ENCODE measurements at regions not wholly inside any gene's neighbourhood (a gene's known extent, or its start where the extent isn't known, plus 50 kb on each side); places are given as distances from the start of the nearest gene placed in this dataset.
"Not testable (repeated sequence)": the region's sequence is repeated elsewhere in the genome, so short reads cannot be mapped to it uniquely, and the experiment has no call there.

DNA sequence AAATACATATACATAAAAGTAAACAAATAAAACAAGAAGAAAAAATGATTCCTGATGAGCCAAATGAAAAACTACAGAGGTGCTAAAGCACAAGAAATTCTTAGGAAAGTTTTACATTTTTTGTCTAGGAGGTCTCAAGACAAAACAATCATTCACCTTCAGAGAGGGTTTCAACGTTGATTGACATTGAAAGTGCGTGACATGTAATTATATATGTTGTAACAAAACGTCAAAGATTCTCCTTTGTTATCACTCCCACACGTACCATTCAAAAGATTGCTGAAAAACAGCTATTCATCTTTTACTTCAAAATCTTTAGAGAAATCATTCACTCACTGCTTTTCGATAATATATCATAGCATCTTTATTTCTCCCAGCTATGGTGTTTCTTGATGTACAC is 375.9 kb downstream of the NEBL start:
- H3K27ac ChIP-seq: no peak overlapping the region
- no peak for DNase-seq (ENCODE audit: low read depth, low spot score)

GRCh38 chr10:20515654-20516053 is 381.5 kb downstream of the NEBL start:
- H3K27ac ChIP-seq: no peak overlapping the region
- no peak for DNase-seq (ENCODE audit: low read depth, low spot score)

DNA sequence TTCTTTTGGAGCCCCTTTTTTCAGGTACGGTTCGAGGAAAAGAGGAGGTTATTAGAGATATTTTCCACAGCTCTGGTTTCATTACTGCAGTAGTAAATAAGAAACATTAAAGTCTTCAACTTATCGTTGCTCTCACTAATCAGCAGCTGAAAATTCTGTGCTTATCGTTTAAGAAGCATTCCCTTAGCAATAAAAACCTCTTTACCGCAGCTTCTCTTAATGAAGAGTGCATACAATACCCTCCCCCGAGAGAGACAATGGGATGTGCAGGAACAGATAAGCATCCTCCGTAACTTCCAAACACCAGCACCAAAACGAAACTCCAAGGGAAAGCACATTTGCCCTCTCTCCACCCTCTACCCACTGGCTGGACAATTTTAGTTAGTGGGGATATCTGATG is 384.5 kb downstream of the NEBL start:
- H3K27ac ChIP-seq: no peak overlapping the region
- no peak for DNase-seq (ENCODE audit: low read depth, low spot score)

- no peak for DNase-seq (ENCODE audit: low read depth, low spot score)
- H3K27ac ChIP-seq: no peak overlapping the region
These were observed 388.2 kb downstream of the NEBL start for GRCh38 chr10:20508921-20509320.

DNA sequence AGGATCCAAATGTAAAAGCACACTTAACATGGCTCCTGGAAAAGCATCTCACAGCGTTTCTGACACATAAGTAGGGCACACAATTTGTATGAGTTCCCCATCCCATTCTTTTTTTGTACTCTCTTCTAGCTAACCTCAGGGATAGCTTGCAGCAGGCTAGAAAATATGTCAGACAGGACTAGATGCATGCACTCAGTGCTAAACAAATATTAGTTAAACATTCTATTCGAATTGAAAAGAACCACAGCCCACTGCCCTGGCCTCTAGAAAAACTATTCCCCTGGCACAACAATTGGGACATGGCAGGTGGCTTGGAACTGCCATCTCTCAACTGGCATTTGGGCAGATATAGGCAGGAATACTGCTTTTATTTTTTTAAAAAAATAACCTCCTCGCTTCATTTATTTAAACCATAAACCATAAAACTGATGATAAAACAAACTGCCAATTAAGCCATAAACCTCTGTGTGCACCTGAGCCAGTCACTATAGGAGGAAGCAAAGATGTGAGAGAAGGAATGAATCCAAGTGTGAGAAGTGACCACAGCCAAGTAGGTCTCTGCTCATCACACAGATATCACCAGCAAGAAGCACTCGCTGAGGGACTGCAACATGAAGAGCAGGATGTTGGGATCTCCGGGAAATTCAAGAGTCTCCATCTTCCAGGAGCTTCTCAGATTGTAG is 394.1 kb downstream of the NEBL start:
- no peak for DNase-seq (ENCODE audit: low read depth, low spot score)

GRCh38 chr10:20494474-20494873 is 402.6 kb downstream of the NEBL start:
- peak overlapping the region; percentile 37 for H3K27ac ChIP-seq
- peak; percentile 5 for DNase-seq (ENCODE audit: low read depth, low spot score)

More for the DNA sequence above, 394.1 kb downstream of the NEBL start:
- no peak overlapping the region for H3K27ac ChIP-seq

GRCh38 chr10:20492447-20492846 is 404.7 kb downstream of the NEBL start:
- no peak for DNase-seq (ENCODE audit: low read depth, low spot score)
- H3K27ac ChIP-seq: no peak overlapping the region

DNA sequence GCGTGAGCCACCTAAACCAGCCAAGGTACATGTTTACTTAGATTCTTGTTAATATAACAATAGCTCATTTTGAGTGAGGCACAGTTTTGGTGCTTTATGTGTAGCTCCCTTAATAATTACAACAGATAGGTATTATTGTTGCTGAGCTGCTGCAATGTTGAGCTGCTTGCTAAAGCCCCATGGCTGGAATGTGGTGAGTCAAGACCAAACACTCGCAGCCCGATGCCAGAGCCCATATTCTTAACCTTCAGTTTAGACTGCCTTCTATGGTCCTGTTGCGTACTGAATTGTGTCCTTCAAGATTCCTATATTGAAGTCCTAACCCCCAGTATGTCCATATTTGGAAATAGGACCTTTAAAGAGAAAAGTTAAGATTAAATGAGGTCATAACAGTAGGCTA is 407.1 kb downstream of the NEBL start:
- no peak overlapping the region for H3K27ac ChIP-seq
- no peak for DNase-seq (ENCODE audit: low read depth, low spot score)

DNA sequence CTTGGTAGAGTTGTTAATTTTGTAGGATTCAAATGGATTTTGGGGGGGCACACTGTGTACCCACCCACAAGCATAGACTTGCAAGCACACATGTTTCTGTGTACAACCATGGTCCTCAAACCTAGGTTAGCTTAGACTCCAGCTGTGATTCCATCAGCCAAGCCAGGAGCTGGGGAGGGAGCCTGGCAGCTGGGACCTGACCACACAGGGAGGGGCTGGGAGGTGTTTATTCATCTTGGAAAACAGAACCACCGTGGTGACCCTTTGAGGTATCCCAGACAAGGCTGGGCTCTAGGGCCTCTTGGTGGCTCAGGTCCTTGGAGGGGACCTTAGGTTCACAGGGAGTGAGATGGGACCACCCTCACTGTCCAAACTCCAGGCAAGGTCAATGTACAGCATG is 410.3 kb downstream of the NEBL start:
- DNase-seq (ENCODE audit: low read depth, low spot score): no peak
- no peak overlapping the region for H3K27ac ChIP-seq

- no peak overlapping the region for H3K27ac ChIP-seq
- no peak for DNase-seq (ENCODE audit: low read depth, low spot score)
These were observed 411.6 kb downstream of the NEBL start for GRCh38 chr10:20485554-20485953.

- DNase-seq (ENCODE audit: low read depth, low spot score): no peak
- no peak overlapping the region for H3K27ac ChIP-seq
These were observed 416.1 kb downstream of the NEBL start for GRCh38 chr10:20481054-20481453.

GRCh38 chr10:20480575-20480974 is 416.5 kb downstream of the NEBL start:
- DNase-seq (ENCODE audit: low read depth, low spot score); H3K27ac ChIP-seq: not testable (repeated sequence)

GRCh38 chr10:20474064-20474463 is 423.0 kb downstream of the NEBL start:
- H3K27ac ChIP-seq: no peak overlapping the region
- DNase-seq (ENCODE audit: low read depth, low spot score): no peak

DNA sequence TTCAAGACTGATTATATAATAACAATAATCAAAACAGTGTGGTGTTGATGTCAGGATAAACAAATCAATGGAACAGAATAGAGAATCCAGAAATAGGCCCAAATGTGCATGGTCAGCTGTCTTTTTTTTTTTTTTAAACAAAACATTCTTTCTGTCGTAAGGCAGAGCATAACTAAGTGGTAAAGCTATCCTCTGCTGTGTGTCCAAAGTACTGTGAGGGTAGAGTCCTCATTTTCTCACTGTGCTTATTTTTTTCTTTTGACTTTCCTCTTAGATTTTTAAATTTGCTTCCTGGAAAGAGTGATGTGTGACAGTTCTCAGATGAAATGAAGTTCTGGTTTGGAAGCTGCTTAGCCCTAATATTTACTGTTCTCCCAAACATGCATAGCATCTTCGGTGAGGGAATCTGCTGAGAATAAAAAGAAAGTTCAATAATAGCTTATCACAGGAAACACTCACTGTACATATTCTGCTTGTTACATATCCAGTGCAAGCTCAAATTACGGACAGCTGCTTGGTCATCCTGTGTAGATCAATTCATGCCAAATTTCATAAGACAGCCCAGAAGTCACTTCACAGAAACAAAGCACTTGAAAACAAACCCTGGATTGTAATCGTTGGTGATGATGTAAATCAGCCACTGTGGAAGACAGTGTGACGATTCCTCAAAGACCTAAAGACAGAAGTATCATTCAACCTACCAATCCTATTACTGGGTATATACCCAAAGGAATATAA is 423.9 kb downstream of the NEBL start:
- no peak for DNase-seq (ENCODE audit: low read depth, low spot score)
- no peak overlapping the region for H3K27ac ChIP-seq

- no peak overlapping the region for H3K27ac ChIP-seq
- DNase-seq (ENCODE audit: low read depth, low spot score): no peak
These were observed 430.4 kb downstream of the NEBL start for GRCh38 chr10:20466731-20467130.

DNA sequence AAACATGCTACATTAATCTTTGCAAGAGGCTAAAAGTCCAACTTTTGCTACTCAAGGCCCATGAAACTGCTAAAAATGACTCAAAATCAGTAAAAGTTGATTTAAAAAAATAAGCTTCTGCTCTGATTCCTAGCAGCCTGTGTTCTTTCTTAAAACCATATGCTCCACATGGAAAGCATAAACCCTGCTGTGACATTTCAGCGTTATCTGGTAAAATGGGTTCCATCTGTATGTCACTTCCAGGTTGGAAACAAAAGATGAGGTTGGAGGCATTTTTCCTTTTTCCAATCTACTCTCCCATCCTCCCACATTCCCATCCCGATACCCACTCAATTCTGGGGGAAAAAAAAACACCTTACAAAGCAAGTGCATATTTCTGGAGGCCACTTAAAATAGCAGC is 439.5 kb downstream of the NEBL start:
- no peak overlapping the region for H3K27ac ChIP-seq
- no peak for DNase-seq (ENCODE audit: low read depth, low spot score)

DNA sequence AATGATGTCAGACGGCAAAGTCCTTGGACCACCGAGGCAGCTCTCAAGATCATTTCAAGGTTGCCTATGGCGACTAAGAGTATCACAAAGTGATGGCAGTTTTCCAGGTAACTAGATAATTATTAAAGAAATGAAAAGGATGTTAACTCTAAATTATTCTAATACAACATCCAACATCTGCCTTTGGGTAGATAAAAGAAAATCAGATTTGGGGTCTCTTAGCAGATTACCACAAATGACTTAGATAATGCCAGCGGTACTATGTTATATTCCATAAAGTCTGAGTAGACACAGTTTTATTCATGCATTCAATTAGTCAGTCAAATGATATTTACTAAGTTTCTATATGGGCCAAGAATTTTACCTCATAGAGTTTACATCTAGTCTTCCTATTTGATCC is 441.3 kb downstream of the NEBL start:
- DNase-seq (ENCODE audit: low read depth, low spot score): no peak
- no peak overlapping the region for H3K27ac ChIP-seq

- DNase-seq (ENCODE audit: low read depth, low spot score): no peak
These were observed 442.8 kb downstream of the NEBL start for GRCh38 chr10:20454331-20454730.

GRCh38 chr10:20446561-20447193 is 450.4 kb downstream of the NEBL start:
- no peak for DNase-seq (ENCODE audit: low read depth, low spot score)

More at GRCh38 chr10:20454331-20454730, 442.8 kb downstream of the NEBL start:
- H3K27ac ChIP-seq: no peak overlapping the region

DNA sequence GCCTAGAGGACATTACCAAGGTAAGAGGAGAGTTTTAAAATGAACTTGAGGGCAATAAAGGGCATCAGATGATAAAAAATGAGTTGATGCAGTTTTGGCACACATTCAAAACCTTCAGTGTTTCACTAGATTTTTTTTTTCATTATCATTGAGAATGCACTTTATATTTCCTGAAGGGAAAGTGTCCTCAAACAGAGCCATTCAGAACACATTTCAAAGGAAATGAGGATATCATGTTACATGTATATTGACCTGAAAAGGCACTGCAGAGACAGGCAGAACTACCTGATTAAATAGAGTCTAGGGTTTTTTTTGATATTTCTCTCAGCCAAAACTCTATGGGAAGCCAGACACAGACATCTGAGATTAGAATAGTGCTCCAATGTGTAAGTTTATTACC is 454.0 kb downstream of the NEBL start:
- no peak for DNase-seq (ENCODE audit: low read depth, low spot score)
- H3K27ac ChIP-seq: no peak overlapping the region

More at GRCh38 chr10:20446561-20447193, 450.4 kb downstream of the NEBL start:
- no peak overlapping the region for H3K27ac ChIP-seq

GRCh38 chr10:20429742-20430141 is 467.4 kb downstream of the NEBL start:
- H3K27ac ChIP-seq: no peak overlapping the region
- DNase-seq (ENCODE audit: low read depth, low spot score): no peak

Measured in epithelial cell of prostate (primary cell).